GM12874 (cell line): ENCODE measurements at regions not wholly inside any gene's neighbourhood (a gene's known extent, or its start where the extent isn't known, plus 50 kb on each side); places are given as distances from the start of the nearest gene placed in this dataset.

Experiments used
- TF ChIP-seq, protein P1 (sequence below): IDR thresholded peaks from 2 replicates; pipeline ENCODE4 v1.5.1; 2011; ENCODE audit warnings: low read depth, mild to moderate bottlenecking, control low read depth, low read length, moderate library complexity; ENCODE audit not compliant: insufficient read depth

GRCh38 chr7:146004805-146005204, 111.8 kb upstream of the CNTNAP2 start:
- TF ChIP-seq, protein P1, sequence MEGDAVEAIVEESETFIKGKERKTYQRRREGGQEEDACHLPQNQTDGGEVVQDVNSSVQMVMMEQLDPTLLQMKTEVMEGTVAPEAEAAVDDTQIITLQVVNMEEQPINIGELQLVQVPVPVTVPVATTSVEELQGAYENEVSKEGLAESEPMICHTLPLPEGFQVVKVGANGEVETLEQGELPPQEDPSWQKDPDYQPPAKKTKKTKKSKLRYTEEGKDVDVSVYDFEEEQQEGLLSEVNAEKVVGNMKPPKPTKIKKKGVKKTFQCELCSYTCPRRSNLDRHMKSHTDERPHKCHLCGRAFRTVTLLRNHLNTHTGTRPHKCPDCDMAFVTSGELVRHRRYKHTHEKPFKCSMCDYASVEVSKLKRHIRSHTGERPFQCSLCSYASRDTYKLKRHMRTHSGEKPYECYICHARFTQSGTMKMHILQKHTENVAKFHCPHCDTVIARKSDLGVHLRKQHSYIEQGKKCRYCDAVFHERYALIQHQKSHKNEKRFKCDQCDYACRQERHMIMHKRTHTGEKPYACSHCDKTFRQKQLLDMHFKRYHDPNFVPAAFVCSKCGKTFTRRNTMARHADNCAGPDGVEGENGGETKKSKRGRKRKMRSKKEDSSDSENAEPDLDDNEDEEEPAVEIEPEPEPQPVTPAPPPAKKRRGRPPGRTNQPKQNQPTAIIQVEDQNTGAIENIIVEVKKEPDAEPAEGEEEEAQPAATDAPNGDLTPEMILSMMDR, result no peak

GRCh38 chr7:146002431-146003078, 114.0 kb upstream of the CNTNAP2 start:
- TF ChIP-seq, protein P1, result no peak

GRCh38 chr7:146002008-146002407, 114.6 kb upstream of the CNTNAP2 start:
- TF ChIP-seq, protein P1, result no peak

DNA sequence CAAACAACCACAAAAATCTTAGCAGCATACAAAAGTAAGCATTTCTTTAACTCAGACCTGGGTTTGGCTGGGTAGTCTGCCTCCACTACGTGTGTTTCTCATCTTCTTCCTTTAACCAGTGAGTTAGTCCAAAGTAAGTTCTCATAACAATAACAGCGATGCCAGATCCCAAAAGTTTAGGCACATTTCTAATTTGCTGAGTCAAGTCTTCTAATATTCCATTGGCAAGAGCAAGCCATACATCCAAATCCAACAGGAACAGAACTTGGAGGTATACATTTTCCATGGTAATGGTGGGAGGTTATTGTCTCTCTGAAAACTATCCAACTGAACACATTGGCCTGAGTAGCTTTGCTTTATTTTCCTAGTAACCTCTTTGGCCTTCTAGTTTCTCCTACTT, 115.7 kb upstream of the CNTNAP2 start:
- TF ChIP-seq, protein P1, result no peak

DNA sequence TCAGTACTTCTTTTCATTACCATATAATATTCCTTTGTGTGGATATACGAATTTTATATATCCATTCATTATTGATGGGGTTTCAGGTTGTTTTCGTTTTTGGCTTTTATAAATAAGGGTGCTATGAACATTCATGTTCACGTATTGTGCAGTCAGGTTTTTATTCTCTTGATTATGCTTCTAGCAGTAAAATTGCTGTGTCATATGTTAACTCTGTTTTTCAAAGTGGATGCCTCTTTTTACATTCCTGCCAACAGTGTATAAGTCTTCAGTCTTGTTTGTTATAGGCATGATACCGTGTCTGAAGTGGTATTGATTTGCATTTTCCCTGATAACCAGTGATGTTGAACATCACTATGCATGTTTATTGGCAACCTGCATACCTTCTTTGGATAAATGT, 127.1 kb upstream of the CNTNAP2 start:
- TF ChIP-seq, protein P1, result no peak

- TF ChIP-seq, protein P1, result no peak
Observed at GRCh38 chr7:145986248-145986874, 130.2 kb upstream of the CNTNAP2 start.

DNA sequence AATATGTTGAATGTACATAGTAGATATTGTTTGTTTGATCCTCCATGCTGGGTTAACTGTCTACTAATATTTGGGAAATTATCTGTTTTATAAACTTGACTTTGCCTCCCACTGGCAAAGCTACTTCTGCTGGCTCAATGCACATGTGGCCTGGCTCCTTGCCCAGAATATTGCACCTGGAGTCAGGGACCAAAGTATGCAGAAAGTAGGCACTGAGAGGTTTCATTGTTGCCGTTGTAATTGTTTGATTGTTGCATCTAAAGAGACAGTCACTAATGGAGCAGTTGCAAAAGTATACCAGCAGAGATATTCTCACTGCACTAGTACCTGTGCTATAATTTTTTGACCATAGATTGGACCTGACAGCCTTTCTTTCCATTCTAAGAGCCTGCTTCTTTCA, 137.8 kb upstream of the CNTNAP2 start:
- TF ChIP-seq, protein P1, result no peak
